NCI-H146 (cell line): ENCODE measurements at regions not wholly inside any gene's neighbourhood (a gene's known extent, or its start where the extent isn't known, plus 50 kb on each side); places are given as distances from the start of the nearest gene placed in this dataset.
"Not testable (repeated sequence)": the region's sequence is repeated elsewhere in the genome, so short reads cannot be mapped to it uniquely, and the experiment has no call there.

Source experiments
- DNase-seq: peaks from one replicate; lab custom pipeline; 2025; lab: John Stamatoyannopoulos, UW

DNA sequence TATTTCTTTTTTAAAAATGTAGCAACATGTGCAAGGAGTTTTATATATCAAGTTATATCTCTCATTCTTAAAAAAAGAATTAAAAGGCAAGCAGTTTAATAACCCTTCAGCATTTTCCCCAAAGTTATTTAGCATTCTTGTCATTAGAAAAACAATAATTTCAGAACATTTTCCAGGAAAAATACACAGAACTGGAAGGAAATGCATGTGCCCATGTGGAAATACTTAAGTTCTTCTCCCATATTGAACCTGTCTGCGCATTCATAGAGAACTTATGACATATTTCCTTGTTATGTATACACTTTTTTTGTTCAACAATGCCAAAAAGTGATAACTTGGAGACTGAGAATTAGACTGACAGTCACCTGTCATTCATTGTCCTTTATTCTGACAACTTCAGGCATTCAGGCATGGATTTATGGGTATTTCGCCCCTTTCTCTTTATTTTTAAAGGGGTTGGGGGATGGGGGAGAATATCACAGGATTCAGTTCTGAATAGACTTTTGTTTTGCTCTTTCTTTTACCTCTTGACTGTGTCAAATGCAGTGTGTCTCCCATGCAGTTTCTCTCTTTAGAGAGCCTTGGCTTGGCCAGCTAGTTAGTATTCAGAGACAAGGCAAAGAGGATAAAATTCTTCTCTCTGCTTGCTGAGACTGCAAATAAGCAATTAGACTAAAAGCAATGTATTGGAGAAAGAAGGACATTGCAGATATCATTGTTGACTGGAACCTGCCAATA, 701.0 kb downstream of the NR2F1-AS1 start:
- DNase-seq: no peak

DNA sequence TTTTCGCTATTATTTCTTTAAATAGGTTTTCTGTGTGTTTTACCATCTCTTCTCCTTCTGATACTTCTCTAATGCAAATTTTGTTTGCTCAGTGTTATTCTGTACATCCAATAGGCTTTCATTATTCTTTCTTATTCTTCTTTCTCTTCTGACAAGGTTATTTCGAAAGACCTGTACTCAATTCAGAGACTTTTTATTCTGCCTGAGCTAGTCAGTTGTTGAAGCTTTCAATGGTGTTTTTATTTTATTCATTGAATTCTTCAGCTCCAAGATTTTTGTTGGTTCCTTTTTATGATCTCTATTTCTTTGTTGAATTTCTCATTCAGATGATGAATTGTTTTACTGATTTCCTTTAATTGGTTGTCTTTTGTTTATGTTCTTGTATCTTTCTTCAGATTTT, 706.2 kb downstream of the NR2F1-AS1 start:
- no peak for DNase-seq

DNA sequence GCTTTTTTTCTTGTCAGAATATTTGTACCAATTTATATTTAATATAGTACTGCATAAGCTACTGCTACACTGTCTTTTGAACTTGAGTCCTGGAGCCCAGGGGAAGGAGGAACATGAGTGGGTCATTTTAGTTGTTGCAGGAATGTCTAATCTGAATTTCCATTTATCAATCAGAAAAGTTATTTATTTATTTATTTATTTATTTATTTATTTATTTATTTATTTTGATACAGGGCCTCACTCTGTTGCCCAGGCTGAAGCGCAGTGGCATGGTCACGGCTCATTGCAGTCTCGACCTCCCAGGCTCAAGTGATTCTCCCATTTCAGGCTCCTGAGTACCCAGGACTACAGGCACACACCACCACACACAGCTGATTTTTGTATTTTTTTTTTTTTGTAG, 712.6 kb downstream of the NR2F1-AS1 start:
- no peak for DNase-seq

DNA sequence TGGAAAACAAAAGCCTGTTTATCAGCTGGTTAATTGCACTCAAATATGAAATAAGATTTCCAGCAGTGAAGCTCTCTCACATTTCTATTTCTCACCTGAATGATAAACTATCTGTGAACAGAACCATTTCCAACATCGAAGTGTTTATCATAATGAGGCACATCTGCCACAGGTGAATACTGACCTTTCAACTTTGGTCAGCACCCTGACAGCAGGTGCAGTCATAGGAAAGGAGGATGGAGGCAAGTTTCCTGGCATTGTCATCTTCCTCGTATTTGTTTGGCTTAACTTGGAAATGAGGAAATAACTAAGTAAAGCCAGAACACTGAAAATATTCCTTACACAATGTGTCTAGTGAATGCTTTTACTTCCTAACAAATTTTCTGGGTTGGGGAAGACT, 716.4 kb downstream of the NR2F1-AS1 start:
- DNase-seq: peak; percentile 80

DNA sequence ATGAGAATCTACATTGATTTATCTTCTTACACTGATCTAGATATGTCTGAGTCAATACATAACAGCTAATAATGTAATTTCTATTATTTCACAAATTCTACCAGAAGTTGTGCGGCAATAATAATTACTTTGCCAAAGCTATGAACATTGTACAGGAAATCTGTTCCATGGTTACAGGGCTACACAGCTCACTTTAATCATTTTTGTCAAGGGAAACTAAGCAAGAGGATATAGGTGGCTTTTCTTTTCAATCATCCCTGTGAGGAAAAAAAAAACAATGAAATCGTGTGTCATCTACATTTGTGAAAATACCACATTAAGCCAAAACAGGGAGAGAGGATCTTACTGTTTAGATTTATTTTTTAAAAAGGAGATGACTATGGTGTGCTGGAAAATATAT, 717.4 kb downstream of the NR2F1-AS1 start:
- no peak for DNase-seq

DNA sequence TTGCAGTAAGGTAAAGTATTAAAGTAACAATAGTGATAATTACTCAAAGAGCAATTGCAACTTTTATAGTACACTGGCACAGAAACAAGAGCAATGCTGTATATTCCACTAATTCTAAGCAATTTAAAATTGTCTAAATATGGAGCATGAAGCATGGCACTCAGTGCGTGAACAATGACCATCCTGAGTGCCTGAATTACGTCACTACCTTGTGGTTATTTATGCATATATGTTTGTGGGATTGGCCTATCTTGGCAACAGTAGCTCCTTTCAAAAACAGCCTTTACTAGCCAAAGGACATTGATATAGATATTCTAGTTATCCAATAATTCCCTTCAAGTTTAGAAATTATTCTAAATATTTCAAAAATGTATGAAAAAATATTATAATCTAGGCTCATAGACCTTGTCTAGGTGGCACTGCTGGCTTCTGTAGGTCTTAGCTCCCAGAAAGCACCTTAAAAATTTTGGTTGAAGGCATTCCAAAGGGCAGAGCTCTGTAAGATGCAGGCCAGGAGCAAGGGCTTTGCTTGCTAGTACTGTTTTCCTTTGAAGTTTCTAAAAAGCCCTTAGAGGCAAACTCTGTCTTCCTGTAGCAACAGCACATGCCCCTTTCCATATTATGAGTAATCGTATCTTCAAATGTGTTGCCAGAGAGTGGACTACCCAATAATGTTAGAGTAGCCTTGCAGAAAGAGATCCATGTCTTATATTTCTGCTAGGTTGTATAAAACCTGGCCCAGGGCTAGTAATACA, 719.3 kb downstream of the NR2F1-AS1 start:
- DNase-seq: no peak

DNA sequence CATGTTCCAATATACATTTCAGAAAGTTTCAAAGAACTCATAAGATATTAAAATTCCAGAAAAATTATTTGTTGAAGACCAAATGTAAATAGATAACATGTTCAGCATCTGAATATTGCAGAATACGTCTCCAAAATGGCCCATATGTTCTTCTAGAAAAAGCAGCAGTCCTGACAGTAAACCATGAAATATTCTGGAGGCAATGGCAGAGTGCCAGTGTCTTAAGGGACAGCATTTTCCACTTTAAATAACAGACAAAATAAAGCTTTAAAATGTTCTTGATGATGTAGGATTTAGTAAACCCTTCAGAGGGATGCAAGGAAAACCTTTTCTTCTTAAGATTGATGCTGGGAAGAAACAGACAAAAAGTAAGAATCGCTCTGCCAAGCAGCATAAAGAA, 721.0 kb downstream of the NR2F1-AS1 start:
- no peak for DNase-seq

DNA sequence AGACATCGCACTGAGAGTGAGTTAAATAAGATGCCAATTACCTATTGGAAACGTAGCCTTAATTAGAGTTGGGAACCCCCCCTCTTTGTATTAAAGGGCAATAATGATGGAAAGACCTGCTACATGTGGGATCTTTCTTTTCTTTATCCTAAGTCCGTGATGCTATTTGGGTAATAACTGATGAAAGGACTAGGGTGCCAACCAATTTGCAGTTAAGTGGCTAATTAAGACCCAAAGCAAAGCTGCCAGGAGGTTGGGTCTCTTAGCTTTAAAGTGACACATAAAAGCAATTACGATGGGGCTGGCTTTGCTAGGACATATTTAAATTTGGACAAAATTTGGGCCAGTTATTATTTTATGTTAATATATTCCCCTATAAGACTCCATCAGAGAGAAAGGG, 728.8 kb downstream of the NR2F1-AS1 start:
- peak; percentile 28 for DNase-seq

DNA sequence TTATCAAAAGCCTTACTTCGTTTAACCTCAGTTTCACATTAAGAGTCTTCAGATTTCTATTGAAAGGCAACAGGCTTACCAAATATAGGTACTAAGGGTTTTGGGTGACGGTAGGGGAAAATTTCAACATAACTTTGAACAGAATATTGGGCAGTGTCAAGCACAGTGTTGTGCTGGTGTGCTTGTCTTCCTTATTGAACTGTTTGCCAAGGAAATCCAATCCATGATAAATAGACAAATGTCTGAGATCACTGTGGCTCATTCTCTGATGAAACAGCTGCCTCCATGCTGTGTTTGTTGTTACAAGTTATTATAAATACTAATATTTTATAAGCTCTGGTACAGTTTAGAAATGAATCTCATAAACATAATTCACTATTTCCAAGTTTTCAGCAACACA, 730.1 kb downstream of the NR2F1-AS1 start:
- DNase-seq: peak; percentile 54

DNA sequence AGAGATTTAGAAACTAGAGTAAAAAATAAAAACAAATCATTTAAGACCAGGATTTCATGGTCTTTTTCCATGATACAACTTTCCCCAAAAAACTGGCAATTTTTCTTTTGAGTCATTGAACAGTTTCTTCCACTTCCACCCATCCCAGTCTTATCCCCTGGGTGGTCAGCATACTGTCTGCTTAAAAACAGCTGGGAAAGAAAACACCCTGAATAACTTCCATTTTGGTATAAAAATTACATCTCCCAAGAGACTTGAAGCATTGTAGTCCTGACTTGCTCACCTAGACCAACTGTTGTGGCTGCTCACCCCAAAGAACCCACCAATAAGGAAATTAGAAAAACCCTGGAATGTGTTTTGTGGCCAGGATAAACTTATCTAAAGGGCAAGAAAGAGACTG, 731.3 kb downstream of the NR2F1-AS1 start:
- no peak for DNase-seq

DNA sequence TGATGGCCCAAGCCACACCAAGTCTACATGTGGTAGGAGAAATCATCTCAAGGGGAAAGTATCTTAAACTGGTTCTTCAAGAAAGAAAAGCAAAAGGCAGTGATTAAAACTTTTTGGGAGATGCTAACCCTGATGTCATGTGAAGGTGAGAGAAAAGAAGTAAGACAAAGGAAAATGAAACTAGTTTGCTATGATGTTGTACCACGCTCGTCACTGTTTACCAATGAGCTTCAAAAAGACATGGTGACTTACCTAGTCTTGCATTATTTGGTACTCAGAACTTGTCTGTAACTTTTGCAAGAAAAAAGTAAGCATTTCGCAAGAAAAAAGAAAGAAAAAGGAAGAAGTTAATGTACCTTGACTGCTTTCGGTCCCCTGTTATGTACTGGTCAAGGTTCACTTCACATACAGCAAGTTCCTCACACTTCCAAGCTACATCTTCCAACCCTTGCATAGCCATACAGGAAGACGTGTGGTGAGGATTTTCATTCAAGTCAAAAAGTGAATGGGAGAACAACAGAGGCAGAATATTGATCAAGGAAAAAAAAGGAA, 739.3 kb downstream of the NR2F1-AS1 start:
- DNase-seq: no peak

DNA sequence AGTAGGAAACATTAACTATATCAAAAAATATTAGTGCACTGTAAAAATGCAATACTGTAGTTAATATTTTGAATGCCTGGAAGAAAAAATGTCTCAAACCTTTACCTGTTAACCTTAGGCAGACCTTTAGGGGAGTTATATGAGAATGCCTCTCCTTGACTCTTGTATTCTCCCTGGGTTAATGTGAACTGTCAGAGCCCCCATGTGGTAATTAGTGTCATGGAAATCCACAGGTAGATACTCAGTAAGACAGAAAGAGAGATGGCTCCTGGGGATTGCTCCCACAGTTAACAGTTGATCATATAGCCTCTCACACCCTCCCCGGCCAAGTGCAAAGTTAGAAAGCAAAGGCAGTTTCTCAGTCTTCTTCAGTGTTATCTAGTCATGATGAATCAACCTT, 742.8 kb downstream of the NR2F1-AS1 start:
- peak; percentile 67 for DNase-seq

DNA sequence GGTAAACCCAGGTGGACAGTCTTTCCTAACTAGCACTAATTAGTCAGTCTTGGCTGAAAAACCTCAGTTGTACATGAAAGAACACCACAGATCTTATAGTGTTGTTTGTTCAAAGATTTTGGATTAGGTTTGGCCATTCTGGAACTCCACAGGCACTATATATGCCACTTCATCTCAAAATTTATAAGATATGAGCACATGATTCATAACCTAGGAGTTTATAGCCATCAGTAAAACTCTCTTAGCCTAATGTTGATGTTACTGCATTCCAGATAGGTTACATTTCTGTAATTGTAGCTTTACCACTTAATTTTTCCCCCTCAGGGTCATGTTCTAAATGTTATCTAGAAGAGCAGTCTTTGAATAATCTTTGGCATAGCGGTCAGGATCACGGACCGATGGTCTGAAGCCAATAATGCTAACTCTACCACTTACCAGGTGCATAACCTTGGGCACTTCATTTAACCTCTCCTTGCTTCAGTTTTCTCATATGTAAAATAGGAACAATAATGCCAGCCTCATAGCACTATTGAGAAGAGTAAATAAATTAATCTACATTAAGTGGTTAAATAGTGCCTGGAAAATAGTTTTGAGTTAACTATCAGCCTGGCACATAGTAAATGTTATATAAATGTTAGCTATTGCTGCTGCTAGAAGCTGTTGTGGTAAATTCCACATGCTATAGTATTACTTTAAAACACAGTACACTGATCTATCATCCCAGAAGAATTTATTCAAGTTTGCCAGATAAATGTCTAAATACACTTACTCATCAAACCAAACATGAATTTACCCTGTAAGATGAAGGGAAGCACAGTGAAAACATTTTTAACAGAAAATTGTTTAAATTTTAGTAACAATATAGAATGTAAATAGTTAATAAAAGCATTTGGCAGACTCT, 743.9 kb downstream of the NR2F1-AS1 start:
- no peak for DNase-seq

DNA sequence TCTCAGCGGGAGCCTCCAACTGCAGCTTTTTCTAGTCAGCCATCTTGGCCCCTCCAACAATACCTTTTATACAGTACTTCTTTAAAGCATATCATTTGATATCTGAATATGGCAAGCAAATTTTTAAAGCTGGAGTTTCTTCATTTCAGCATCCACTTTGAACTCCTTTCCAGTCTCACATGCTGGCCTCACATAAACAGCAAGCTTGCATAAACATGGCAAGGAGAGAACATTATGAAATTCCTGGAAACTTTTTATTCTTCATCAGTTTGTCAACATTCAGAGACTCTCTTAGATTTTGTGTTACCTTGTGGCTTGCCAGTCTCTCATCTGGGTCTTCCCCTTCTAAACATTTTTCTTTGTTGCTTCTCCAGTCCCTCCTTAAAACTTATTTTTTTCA, 745.3 kb downstream of the NR2F1-AS1 start:
- no peak for DNase-seq

DNA sequence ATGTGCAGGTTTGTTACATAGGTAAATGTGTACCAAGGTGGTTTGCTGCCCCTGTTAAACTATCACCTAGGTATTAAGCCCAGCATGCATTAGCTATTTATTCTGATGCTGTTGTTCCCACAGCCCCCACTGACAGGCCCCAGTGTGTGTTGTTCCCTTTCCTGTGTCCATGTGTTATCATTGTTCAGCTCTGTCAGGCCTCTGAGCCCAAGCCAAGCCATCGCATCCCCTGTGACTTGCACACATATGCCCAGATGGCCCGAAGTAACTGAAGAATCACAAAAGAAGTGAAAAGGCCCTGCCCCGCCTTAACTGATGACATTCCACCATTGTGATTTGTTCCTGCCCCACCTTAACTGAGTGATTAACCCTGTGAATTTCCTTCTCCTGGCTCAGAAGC, 757.5 kb downstream of the NR2F1-AS1 start:
- DNase-seq: not testable (repeated sequence)

DNA sequence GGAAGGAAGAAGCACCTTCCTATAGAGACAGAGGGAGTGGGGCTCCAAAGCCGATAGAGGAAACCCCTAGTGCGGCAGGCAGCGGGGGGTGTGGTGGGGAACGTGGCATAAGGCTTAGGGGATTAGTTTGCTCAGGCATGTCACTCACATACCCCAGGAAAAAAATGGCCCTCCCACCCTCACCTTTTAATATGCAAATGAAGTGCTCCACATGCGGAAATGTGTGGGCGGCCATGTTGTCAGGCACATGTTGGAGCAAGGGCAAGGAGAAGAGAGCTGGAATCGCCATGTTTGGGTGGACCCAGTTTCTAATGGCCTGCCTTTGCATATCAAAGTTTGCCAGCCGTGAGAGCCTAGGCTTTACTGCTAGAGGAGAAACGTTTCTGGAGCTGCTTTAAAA, 758.8 kb downstream of the NR2F1-AS1 start:
- no peak for DNase-seq

DNA sequence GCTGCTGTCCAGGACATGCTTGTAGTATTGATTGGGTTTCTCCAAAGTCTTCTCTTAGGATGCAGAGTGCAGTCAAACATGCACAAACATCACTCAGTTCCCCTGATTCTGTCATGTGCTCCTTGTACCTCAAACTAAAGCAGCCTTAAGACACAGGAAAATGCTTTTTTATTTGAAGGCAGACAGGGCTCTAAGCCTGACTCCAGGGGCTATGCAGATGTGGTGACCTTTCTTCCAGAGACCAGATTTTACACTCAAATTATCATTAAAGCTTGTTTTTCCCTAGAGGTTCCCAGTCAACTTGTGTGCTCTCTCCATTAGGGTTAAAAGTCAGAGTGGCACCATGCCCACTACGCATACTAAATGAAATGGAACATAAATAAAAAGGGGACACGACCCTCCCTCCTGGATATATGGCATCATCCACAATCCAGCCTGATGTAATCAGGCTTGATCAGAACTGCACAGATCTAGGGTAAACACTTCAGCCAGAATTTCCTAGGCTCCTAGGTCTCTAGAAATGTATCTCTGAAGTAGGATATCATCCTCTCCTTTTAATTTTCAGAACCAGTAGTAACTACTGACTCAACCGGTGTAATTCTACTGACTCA, 771.1 kb downstream of the NR2F1-AS1 start:
- no peak for DNase-seq

DNA sequence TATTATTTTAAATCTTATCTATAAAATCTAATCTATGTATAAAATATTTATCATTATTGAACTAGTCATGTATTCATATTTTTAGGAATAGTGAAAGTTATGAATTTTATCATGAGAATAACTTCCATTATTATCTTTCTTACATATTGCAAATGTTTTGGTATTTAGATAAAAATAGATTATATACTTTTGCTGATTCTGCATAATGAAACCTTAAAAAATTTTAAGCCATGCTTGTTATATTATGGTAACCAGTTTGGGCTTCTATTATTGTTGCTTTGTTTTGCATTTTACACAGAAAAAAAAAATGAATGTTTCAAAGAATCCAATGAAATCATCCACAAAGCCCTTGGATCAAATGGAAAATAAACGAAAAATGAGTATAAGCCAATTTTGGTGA, 772.5 kb downstream of the NR2F1-AS1 start:
- DNase-seq: no peak

DNA sequence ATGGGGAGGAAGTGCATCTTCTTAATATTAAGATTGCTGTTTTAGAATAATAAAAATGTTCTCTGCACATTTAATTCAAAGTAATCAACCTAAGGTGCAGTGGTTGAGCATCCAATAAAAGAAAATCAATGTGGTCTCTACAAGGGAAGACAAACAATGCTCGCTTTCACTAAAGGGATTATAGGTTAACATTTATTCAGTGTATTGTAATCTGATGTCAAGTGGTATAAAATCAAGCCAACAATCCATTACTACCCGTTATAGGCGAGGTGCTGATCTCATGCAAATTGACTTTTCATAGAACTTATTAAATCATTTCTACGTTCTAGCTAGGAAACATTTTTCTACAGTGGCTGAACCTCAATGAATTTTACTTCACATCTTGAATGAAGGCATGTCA, 773.9 kb downstream of the NR2F1-AS1 start:
- DNase-seq: no peak

DNA sequence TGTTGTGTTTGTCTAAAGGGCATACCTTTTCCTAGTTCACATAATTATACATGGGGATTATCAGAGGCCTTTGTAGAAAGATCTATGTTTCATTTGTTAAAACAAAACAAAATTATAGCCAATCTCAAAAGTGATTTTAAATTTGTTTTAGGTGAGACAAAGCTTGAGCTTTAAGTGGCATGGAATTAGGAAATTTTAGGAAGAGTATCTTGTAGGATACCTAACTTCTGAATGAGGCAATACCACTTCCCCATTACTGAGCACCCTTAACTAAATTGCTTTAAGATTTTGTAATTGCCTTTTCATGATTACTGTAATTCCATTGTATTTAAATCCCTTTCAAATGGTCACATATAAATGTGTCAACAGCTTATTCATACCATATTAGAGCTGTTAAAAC, 775.6 kb downstream of the NR2F1-AS1 start:
- no peak for DNase-seq

DNA sequence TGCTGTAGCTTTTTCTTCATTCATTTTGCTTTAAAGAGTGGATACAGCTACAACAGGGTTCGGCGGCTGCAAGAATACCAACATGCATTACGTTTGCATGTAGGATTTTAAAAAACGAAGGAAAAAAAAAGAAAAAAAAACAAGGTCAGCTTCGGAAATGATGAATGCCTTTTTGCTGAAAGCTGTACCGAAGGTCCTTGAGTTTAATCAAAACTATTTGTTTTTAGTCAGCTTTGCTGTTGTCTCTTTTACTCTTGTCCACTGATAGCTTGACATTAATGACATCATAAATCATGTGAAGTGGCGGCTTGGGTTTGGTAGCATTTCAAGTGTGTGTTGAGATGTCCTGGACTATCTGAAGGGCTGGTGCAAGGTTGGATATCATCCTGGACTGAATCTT, 779.1 kb downstream of the NR2F1-AS1 start:
- no peak for DNase-seq

DNA sequence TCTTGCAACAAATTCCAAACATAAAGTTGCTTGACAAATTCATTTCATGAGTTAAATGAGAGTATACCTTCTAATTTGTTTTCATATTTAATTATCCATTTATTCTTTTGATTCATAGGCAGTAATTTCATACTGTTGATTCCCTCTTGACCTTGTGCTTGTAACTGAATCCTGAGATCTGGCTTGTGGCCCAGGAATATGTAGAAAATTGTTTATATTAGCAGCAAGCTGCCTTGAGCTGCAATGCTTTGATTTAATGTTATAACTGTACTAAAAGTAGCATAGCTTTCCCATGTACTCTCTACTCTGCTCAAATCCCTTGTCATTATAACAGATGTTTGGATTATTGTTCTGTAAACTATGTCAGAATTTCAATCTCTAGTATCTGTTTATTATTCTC, 780.7 kb downstream of the NR2F1-AS1 start:
- DNase-seq: peak; percentile 4
